ENCODE measurements at regions not wholly inside any gene's neighbourhood (a gene's known extent, or its start where the extent isn't known, plus 50 kb on each side); places are given as distances from the start of the nearest gene placed in this dataset.

DNA sequence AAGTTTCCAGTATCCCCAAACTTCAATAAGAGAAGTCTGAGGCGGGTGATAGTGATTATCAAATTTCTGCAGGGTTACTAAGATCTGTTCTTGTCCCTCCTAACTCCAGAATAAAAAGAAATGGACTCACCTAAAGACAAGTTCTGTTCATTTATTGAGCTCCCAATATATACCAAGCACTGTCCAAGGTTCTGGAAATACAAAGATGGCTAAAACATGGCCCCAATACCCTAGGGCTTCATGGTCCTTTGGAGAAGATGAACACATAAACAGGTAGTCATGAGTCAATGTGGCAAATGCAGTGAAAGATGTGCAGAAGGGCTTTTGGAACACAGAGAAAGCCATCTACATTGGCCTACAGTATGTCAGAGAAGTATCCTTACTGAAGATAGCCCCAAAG is 231.2 kb downstream of the PPP1R2C start:
- TF ChIP-seq, protein P1, sequence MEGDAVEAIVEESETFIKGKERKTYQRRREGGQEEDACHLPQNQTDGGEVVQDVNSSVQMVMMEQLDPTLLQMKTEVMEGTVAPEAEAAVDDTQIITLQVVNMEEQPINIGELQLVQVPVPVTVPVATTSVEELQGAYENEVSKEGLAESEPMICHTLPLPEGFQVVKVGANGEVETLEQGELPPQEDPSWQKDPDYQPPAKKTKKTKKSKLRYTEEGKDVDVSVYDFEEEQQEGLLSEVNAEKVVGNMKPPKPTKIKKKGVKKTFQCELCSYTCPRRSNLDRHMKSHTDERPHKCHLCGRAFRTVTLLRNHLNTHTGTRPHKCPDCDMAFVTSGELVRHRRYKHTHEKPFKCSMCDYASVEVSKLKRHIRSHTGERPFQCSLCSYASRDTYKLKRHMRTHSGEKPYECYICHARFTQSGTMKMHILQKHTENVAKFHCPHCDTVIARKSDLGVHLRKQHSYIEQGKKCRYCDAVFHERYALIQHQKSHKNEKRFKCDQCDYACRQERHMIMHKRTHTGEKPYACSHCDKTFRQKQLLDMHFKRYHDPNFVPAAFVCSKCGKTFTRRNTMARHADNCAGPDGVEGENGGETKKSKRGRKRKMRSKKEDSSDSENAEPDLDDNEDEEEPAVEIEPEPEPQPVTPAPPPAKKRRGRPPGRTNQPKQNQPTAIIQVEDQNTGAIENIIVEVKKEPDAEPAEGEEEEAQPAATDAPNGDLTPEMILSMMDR (IDR thresholded peaks at IDR 0.05) = no peak
- TF ChIP-seq POLR2A (IDR thresholded peaks at IDR 0.05) = no peak
